ENCODE measurements at regions not wholly inside any gene's neighbourhood (a gene's known extent, or its start where the extent isn't known, plus 50 kb on each side); places are given as distances from the start of the nearest gene placed in this dataset.

- no peaks in the 10 kb centered on the region for H3K36me3 ChIP-seq (ENCODE audit: control insufficient read depth, insufficient read depth, low read length)
- WGBS (ENCODE audit: insufficient coverage, low coverage, missing lambda C conversion rate): 1% methylated on average over 4 of the region's 4 CpGs
- H3K4me1 ChIP-seq (replicated peaks in 1 of 2; ENCODE audit: control insufficient read depth in 2 of 2, insufficient read depth in 2 of 2, low read length in 2 of 2): no peaks in the 10 kb centered on the region
- H3K9me3 ChIP-seq (replicated peaks; ENCODE audit: control insufficient read depth, insufficient read depth, low read depth, low read length): no peaks in the 10 kb centered on the region
- no peaks in the 10 kb centered on the region for H3K9me1 ChIP-seq (ENCODE audit: control insufficient read depth, insufficient read depth, low read length)
- BruUV-seq (replicated peaks): no TSS peak
- ATAC-seq: no peak
- no peak overlapping the region for H3K4me3 ChIP-seq
- intact Hi-C loops (cut with micrococcal nuclease) (no loop called here), in situ Hi-C loops (cut with MboI) (no loop called here)
- H3K27me3 ChIP-seq (ENCODE audit: control insufficient read depth in 2 of 2, insufficient read depth in 2 of 2, low read length in 2 of 2): no peaks in the 10 kb centered on the region
- H4K20me1 ChIP-seq (replicated peaks; ENCODE audit: control insufficient read depth, insufficient read depth, low read length): no peaks in the 10 kb centered on the region
- CTCF ChIA-PET (ENCODE audit: low intra/inter-chr PET ratio): no interaction called here
- no peak for DNase-seq (ENCODE audit: extremely low read depth in 1 of 4, low spot score in 3 of 4)
- no peak for FAIRE-seq
- no peak overlapping the region for H3K4me2 ChIP-seq (ENCODE audit: insufficient read depth, low read length)
- H2AFZ ChIP-seq (ENCODE audit: low read depth, low read length): no peak overlapping the region
- TF ChIP-seq MYNN (IDR thresholded peaks at IDR 0.05) (no peak), MYNN (CRISPR knock-in tag; IDR thresholded peaks at IDR 0.05) (no peak), ZKSCAN3 (CRISPR knock-in tag; IDR thresholded peaks at IDR 0.05) (no peak), PTTG1 (tag; IDR thresholded peaks at IDR 0.05; ENCODE audit: low read depth) (no peak), NFXL1 (CRISPR knock-in tag; IDR thresholded peaks at IDR 0.05) (no peak), ZKSCAN1 (IDR thresholded peaks at IDR 0.05; ENCODE audit: low read depth, low read length) (no peak), FUS (optimal IDR thresholded peaks at IDR 0.05; ENCODE audit: low read depth, low read length) (no peak), PHF21A (IDR thresholded peaks at IDR 0.05; ENCODE audit: borderline replicate concordance, low read depth) (no peak), SAFB (IDR thresholded peaks at IDR 0.05; ENCODE audit: borderline replicate concordance, low read depth, low read length) (no peak), NONO (IDR thresholded peaks at IDR 0.05; ENCODE audit: low read depth in 2 of 2, low read length in 1 of 2) (no peak), DLX4 (CRISPR knock-in tag; IDR thresholded peaks at IDR 0.05) (no peak), ZBTB26 (CRISPR knock-in tag; IDR thresholded peaks at IDR 0.05) (no peak)
- POLR2A ChIA-PET: no interaction called here
- H3K27ac ChIP-seq (ENCODE audit: extremely low read depth, low read depth, low read length): no peak overlapping the region
- H3K9ac ChIP-seq (ENCODE audit: insufficient read depth in 1 of 2, low read depth in 2 of 2, low read length in 2 of 2): no peak overlapping the region
- no peaks in the 10 kb centered on the region for H3K79me2 ChIP-seq (ENCODE audit: control insufficient read depth, insufficient read depth, low read length)
Measured at GRCh38 chr6:79385893-79386292, 151.3 kb downstream of the LCA5 start.

All from K562 (cell line).